AG09309 (cell line): ENCODE measurements at regions not wholly inside any gene's neighbourhood (a gene's known extent, or its start where the extent isn't known, plus 50 kb on each side); places are given as distances from the start of the nearest gene placed in this dataset.

Experiments used
- DNase-seq: peaks from one replicate; pipeline ENCODE4 v3.0.0-alpha.2; 2010; ENCODE audit warnings: low read depth
- H3K4me3 ChIP-seq: 2 replicates; pipeline ENCODE4 v1.5.1; 2011; ENCODE audit warnings: mild to moderate bottlenecking, low read depth, low read length, moderate library complexity; ENCODE audit not compliant: control insufficient read depth
- CTCF ChIP-seq: IDR thresholded peaks from 2 replicates; pipeline ENCODE4 v1.5.1; 2011; ENCODE audit warnings: mild to moderate bottlenecking, low read depth, low read length, inconsistent platforms; ENCODE audit not compliant: insufficient read depth, control insufficient read depth; ENCODE audit errors: missing control alignments

GRCh38 chr10:108362961-108363360 is 1198.5 kb upstream of the SORCS1 start:
- no peak overlapping the region for H3K4me3 ChIP-seq
- no peak for TF ChIP-seq CTCF
- no peak for DNase-seq

- H3K4me3 ChIP-seq = no peak overlapping the region
- no peak for DNase-seq
- no peak for TF ChIP-seq CTCF
These were observed 1197.8 kb upstream of the SORCS1 start for GRCh38 chr10:108362296-108362695.

- DNase-seq = no peak
These were observed 1195.7 kb upstream of the SORCS1 start for GRCh38 chr10:108360187-108360586.

GRCh38 chr10:108358912-108359311 is 1194.4 kb upstream of the SORCS1 start:
- no peak for TF ChIP-seq CTCF
- no peak overlapping the region for H3K4me3 ChIP-seq
- DNase-seq = peak; percentile 59

More at GRCh38 chr10:108360187-108360586, 1195.7 kb upstream of the SORCS1 start:
- TF ChIP-seq CTCF = no peak
- no peak overlapping the region for H3K4me3 ChIP-seq

- no peak for DNase-seq
- TF ChIP-seq CTCF = no peak
- no peak overlapping the region for H3K4me3 ChIP-seq
These were observed 1188.3 kb upstream of the SORCS1 start for GRCh38 chr10:108352771-108353170.

GRCh38 chr10:108348215-108348614 is 1183.7 kb upstream of the SORCS1 start:
- DNase-seq = no peak
- H3K4me3 ChIP-seq = no peak overlapping the region
- no peak for TF ChIP-seq CTCF

GRCh38 chr10:108346066-108346465 is 1181.6 kb upstream of the SORCS1 start:
- no peak for TF ChIP-seq CTCF
- DNase-seq = no peak
- H3K4me3 ChIP-seq = no peak overlapping the region
